Mucosa of stomach (tissue), 1 donor: ENCODE measurements at regions not wholly inside any gene's neighbourhood (a gene's known extent, or its start where the extent isn't known, plus 50 kb on each side); places are given as distances from the start of the nearest gene placed in this dataset.

Source experiments
- H3K27me3 ChIP-seq: one replicate; pipeline ENCODE4 v1.7.0; 2013; ENCODE audit warnings: mild to moderate bottlenecking, low read length; ENCODE audit not compliant: control insufficient read depth, insufficient read depth
- H3K36me3 ChIP-seq: one replicate; pipeline ENCODE4 v1.7.0; 2013; ENCODE audit warnings: low read length; ENCODE audit not compliant: control insufficient read depth, insufficient read depth
- H3K4me1 ChIP-seq: one replicate; pipeline ENCODE4 v1.7.0; 2013; ENCODE audit warnings: mild to moderate bottlenecking, low read length; ENCODE audit not compliant: control insufficient read depth, insufficient read depth
- H3K4me3 ChIP-seq: one replicate; pipeline ENCODE4 v1.7.0; 2013; ENCODE audit warnings: low read length
- H3K9ac ChIP-seq: one replicate; pipeline ENCODE4 v1.7.0; 2013; ENCODE audit warnings: mild to moderate bottlenecking, low read length, moderate library complexity
- H3K9me3 ChIP-seq: one replicate; pipeline ENCODE4 v1.7.0; 2013; ENCODE audit warnings: mild to moderate bottlenecking, low read length, moderate library complexity; ENCODE audit not compliant: control insufficient read depth
- donor health status: Pancreatic carcinoma.

- Histone ChIP-seq H3K27me3 (no peaks in the 10 kb centered on the region), H3K4me3 (no peak overlapping the region), H3K9me3 (no peaks in the 10 kb centered on the region), H3K36me3 (no peaks in the 10 kb centered on the region), H3K9ac (no peak overlapping the region), H3K4me1 (no peaks in the 10 kb centered on the region)
Measured at GRCh38 chr2:118481299-118481698, 366.1 kb downstream of the EN1 start.

GRCh38 chr2:118479020-118479419, 368.4 kb downstream of the EN1 start:
- no peaks in the 10 kb centered on the region for H3K9me3 ChIP-seq
- H3K9ac ChIP-seq = no peak overlapping the region
- H3K27me3 ChIP-seq = no peaks in the 10 kb centered on the region
- no peaks in the 10 kb centered on the region for H3K4me1 ChIP-seq
- no peaks in the 10 kb centered on the region for H3K36me3 ChIP-seq
- H3K4me3 ChIP-seq = no peak overlapping the region

GRCh38 chr2:118477111-118477862, 370.2 kb downstream of the EN1 start:
- H3K9ac ChIP-seq = no peak overlapping the region
- H3K9me3 ChIP-seq = no peaks in the 10 kb centered on the region
- no peaks in the 10 kb centered on the region for H3K4me1 ChIP-seq
- no peaks in the 10 kb centered on the region for H3K36me3 ChIP-seq
- no peak overlapping the region for H3K4me3 ChIP-seq
- H3K27me3 ChIP-seq = no peaks in the 10 kb centered on the region

- Histone ChIP-seq H3K4me1 (no peaks in the 10 kb centered on the region), H3K9ac (no peak overlapping the region), H3K9me3 (no peaks in the 10 kb centered on the region), H3K27me3 (no peaks in the 10 kb centered on the region), H3K36me3 (no peaks in the 10 kb centered on the region), H3K4me3 (no peak overlapping the region)
Measured at GRCh38 chr2:118475622-118476205, 371.7 kb downstream of the EN1 start.

- Histone ChIP-seq H3K27me3 (no peaks in the 10 kb centered on the region), H3K4me1 (no peaks in the 10 kb centered on the region), H3K9ac (no peak overlapping the region), H3K9me3 (no peaks in the 10 kb centered on the region), H3K4me3 (no peak overlapping the region), H3K36me3 (no peaks in the 10 kb centered on the region)
Measured at GRCh38 chr2:118474541-118474920, 372.9 kb downstream of the EN1 start.

- H3K27me3 ChIP-seq = no peaks in the 10 kb centered on the region
- H3K9ac ChIP-seq = no peak overlapping the region
- H3K9me3 ChIP-seq = no peaks in the 10 kb centered on the region
- H3K4me1 ChIP-seq = no peaks in the 10 kb centered on the region
- H3K4me3 ChIP-seq = no peak overlapping the region
- no peaks in the 10 kb centered on the region for H3K36me3 ChIP-seq
Measured at GRCh38 chr2:118473846-118474540, 373.5 kb downstream of the EN1 start.

GRCh38 chr2:118473241-118473640, 374.2 kb downstream of the EN1 start:
- Histone ChIP-seq H3K36me3 (no peaks in the 10 kb centered on the region), H3K9ac (no peak overlapping the region), H3K4me1 (no peaks in the 10 kb centered on the region), H3K4me3 (no peak overlapping the region), H3K9me3 (no peaks in the 10 kb centered on the region), H3K27me3 (no peaks in the 10 kb centered on the region)

GRCh38 chr2:118470297-118470696, 377.2 kb downstream of the EN1 start:
- no peaks in the 10 kb centered on the region for H3K9me3 ChIP-seq
- no peak overlapping the region for H3K4me3 ChIP-seq
- H3K4me1 ChIP-seq = no peaks in the 10 kb centered on the region
- no peak overlapping the region for H3K9ac ChIP-seq
- no peaks in the 10 kb centered on the region for H3K27me3 ChIP-seq
- no peaks in the 10 kb centered on the region for H3K36me3 ChIP-seq

- H3K4me3 ChIP-seq = no peak overlapping the region
- no peaks in the 10 kb centered on the region for H3K36me3 ChIP-seq
- H3K9me3 ChIP-seq = no peaks in the 10 kb centered on the region
- H3K9ac ChIP-seq = no peak overlapping the region
- no peaks in the 10 kb centered on the region for H3K27me3 ChIP-seq
- H3K4me1 ChIP-seq = no peaks in the 10 kb centered on the region
Measured at GRCh38 chr2:118469103-118469502, 378.3 kb downstream of the EN1 start.

GRCh38 chr2:118464546-118465265, 376.4 kb downstream of the INSIG2 start:
- Histone ChIP-seq H3K4me1 (no peaks in the 10 kb centered on the region), H3K27me3 (no peaks in the 10 kb centered on the region), H3K4me3 (no peak overlapping the region)

GRCh38 chr2:118464046-118464445, 375.8 kb downstream of the INSIG2 start:
- Histone ChIP-seq H3K36me3 (no peaks in the 10 kb centered on the region), H3K9me3 (no peaks in the 10 kb centered on the region), H3K4me1 (no peaks in the 10 kb centered on the region), H3K4me3 (no peak overlapping the region), H3K27me3 (no peaks in the 10 kb centered on the region), H3K9ac (no peak overlapping the region)

More at GRCh38 chr2:118464546-118465265, 376.4 kb downstream of the INSIG2 start:
- Histone ChIP-seq H3K9me3 (no peaks in the 10 kb centered on the region), H3K9ac (no peak overlapping the region), H3K36me3 (no peaks in the 10 kb centered on the region)

GRCh38 chr2:118460425-118460824, 372.2 kb downstream of the INSIG2 start:
- no peaks in the 10 kb centered on the region for H3K4me1 ChIP-seq
- no peak overlapping the region for H3K9ac ChIP-seq
- H3K36me3 ChIP-seq = no peaks in the 10 kb centered on the region
- no peak overlapping the region for H3K4me3 ChIP-seq
- H3K9me3 ChIP-seq = no peaks in the 10 kb centered on the region
- no peaks in the 10 kb centered on the region for H3K27me3 ChIP-seq
